ENCODE measurements at regions not wholly inside any gene's neighbourhood (a gene's known extent, or its start where the extent isn't known, plus 50 kb on each side); places are given as distances from the start of the nearest gene placed in this dataset.

DNA sequence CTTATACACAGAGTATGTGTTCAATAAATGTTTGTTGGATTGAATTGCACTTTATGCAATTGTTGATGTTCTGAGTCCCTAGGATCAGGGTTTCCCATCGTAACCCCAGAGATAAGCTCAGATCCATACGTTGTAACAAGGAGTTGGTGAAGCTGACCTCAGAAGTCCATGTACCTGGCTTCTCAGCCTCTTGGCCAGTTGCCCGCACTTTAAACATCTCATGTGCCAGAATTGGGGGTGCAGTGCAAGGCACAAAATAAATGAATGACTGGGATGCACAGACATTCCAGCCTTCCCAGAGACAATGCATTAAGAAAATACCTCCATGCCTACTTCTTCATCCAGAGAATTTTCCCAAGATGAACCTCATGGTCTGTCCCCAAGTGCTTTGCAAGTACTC is 142.9 kb upstream of the IL12A start:
- intact Hi-C loops (cut with micrococcal nuclease), result no loop called here
- DNase-seq, result no peak
- ATAC-seq, result no peak

DNA sequence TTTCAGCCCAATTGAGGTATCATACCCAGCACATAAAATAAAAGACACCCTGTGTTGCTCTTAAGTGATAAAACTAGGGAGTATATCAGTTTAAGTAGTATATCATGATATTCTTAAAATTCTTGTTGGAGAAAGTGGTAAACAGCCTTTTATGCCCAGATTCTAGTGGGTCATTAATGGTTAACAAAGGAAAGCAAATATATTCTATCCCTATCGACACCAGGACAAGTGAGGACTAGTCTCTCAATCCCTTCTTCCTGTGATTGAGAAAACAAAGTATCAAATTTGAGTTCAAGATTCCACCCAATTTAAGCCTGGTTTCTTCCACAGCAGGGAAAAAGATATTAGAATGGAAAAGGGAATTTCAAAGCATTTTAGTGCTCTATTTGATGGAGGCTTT is 142.4 kb upstream of the IL12A start:
- ATAC-seq, result no peak

DNA sequence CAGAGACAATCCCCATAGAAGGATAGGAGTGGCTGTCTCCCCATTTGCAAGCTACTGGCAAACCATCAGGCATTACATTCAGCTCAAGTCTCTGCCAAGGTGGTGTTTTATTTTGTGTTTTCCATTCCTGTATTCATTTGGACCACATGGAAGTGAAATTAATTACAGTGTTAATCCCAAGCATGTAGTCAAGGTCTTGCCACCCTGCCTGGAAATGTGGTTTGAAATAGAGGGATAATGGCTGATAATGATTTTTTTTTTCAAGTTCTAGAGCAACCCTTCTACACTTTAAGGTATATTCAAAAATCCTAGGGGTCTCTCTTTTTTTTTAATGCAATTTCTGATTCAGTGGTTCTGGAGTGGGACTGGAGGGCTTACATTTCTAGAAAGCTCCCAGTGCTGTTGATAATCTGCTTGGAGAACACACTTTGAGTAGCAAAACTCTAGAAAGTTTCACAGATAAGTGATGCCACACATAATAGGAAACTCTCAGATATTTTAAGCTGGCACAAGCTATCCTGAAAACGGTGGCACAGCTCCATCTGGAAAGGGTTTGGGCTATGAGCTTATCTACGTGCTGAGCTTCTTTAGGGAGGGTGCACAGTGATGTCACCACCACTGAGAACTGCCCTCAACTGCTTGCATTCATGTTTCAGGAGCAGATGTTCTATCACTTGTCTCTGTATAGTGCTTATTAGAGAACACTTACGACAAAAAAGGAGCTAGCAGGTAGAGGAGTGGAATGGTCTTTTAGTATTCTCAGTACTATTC is 140.1 kb upstream of the IL12A start:
- intact Hi-C loops (cut with micrococcal nuclease), result no loop called here
- peak; percentile 48 for DNase-seq
- ATAC-seq, result peak; percentile 65

More for the DNA sequence above, 142.4 kb upstream of the IL12A start:
- intact Hi-C loops (cut with micrococcal nuclease), result no loop called here
- DNase-seq, result no peak

DNA sequence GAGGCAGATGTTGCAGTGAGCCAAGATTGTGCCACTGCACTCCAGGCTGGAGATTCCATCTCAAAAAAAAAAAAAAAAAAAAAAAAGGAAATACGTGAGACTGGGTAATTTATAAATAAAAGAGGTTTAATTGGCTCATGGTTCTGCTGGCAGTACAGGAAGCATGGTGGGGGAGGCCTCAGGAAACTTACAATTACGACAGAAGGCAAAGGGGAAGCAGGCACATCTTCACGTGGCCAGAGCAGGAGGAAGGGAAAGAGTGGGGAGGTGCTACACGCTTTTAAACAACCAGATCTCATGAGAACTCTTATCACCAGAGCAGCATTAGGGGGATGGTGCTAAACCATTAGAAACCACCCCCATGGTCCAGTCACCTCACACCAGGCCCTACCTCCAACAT is 138.2 kb upstream of the IL12A start:
- ATAC-seq (no peak), DNase-seq (no peak)
- intact Hi-C loops (cut with micrococcal nuclease), result no loop called here

DNA sequence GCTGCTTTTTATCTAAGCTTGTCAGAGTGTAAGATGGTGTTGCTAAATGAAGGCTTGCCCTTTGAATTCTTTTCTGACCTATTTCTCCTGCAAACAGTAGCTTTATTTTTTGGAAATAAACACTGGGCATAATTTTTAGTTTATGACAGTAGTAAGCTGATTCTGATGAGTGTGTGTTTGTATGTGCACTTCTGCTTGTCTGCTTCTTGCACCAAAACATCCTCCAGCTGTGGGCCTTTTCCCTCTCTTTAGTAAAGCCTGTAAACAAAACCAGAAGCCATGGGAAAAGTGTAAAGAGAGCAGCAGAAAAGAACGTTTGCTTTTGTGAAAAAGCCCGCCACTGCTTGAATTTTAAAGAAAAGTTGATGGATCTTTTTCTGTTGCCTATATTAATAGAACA is 136.4 kb upstream of the IL12A start:
- DNase-seq (no peak), ATAC-seq (no peak)
- intact Hi-C loops (cut with micrococcal nuclease), result no loop called here

DNA sequence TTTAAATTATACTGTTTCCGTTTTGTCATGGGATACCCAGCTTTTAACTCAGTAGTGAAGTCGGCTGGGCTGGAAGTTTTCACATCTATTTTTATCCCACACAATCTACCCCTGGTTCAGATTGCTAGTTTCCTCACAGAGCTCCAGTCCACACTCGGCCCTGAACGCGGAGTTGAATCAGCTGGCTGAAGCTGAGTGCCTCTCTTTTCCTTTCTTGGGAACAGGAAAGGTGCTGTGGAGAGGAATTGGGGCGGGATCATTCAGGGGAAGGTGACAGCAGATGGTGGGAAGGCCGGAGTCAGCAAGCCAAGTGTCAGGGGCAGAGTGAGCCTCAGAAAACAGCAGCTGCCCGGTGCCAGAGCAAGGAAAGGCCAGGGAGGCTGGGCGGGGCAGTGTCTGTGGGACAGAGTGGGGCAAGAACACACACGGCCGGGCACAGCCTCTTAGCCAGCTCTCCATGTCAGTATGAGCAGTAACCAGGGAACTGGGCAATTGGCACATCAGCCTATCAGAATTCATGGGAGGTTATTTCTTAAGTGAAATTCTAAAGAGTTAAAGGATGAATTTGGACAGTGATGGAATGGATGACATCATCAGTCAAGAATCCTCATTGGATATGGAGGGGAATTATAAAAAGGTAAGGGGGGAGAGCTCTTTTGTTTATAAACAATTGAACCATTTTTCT is 135.7 kb upstream of the IL12A start:
- DNase-seq, result peak; percentile 88
- intact Hi-C loops (cut with micrococcal nuclease), result no loop called here
- peak; percentile 81 for ATAC-seq

DNA sequence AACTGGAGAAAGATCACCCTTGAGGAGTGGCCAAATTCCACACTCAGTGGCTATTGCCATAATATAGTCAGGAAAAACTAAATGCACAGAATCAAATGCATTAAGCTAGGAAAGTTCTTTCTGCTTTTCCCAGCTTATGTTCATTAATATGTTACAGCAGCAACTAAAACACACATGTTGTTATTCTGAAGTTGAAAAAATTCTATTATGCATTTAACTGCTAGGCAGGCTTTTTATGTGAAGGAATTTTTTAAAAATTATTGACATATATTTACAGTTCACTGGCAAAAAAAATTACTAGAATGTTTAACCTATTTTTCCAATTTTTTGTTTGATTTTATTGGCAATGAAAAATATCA is 135.2 kb upstream of the IL12A start:
- ATAC-seq, result no peak
- intact Hi-C loops (cut with micrococcal nuclease), result no loop called here
- DNase-seq, result no peak

DNA sequence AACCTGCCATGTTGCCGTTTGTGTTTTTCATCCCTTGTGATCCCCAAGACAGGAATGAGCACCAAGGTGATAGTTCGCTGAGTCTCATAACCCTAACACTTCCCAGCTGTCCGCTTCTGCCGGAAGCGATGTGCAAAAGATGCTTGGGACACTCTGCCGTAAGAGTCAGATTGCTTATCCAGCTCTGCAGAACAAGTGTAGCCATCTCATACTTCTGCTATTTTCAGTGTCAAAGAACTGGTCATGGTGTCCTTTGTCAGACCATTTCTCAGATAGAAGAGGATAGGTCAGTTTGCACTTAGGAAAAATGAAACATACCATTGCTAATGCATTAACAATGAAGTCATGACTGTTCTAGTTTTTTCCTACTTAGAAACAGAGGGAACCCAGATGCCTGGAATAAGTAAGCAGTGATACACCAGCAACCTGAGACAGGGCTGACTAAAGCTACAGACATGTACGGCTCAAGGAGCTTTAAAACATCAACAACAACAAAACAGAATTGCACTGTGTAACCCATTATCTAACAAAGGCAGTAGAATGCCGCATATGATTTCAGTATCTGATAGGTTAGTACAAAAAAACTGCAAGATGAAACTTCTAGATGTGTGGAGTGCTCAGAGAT is 134.0 kb upstream of the IL12A start:
- DNase-seq (no peak), ATAC-seq (peak; percentile 13)
- intact Hi-C loops (cut with micrococcal nuclease), result no loop called here

DNA sequence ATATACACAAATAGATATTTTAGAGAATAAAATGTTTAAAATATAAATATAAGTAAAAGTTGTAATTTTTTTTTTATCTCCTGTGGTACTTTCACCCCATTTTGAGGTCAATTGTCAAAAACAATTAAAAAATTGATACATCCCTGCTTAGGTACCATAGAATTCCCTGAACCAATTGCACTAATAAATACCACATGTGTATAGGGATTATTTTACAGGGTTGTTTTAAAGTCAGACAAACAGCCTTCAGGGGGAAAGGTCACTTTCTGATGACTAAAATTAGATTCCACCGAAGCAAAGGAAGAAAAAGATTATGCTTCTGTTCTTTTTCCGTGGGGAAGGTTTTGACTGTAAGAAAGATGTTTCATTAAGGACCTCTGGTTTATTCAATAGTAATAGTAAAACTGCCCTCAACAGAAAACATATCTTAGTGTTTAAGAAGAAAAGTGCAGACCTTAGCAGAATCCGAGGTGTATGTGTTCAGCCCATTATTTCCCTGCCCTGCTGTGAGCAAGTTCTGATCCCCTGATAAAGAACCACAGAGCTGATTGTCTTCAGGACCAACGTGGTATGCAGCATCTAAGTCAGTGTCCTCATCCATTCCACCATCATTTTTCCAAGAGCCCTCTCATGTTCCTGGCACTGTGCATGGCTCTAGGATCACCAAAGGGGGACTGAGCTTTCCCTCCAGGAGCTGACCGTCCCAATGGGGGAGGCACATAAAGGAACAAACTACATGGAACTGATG is 132.9 kb upstream of the IL12A start:
- ATAC-seq (no peak), DNase-seq (no peak)
- intact Hi-C loops (cut with micrococcal nuclease), result no loop called here

DNA sequence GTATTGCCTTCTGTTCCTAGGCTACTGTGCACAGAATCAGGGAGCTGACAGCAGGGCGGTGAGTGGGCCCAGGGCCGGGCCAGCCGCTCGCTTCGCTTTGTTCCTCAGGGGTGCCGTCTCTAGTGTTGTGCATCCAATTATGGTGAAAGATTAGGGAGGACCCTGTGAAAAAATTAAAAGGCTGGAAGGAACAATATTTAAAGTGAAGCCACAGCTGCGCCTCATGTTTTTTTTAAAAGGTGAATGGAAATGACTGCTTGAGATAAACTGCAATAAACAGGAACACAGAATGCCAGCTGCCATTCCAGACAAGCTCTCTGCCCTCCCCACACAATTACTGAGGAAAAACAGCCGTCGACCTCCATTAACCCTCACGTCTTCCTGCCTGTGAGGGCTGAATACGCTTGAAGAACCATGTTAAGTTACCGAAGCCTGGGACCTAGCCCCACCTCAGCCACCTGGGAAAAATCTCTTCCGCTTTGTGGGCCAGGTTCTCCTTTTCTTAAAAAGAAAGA is 132.0 kb upstream of the IL12A start:
- ATAC-seq (peak; percentile 28), DNase-seq (peak; percentile 55)
- intact Hi-C loops (cut with micrococcal nuclease), result no loop called here

DNA sequence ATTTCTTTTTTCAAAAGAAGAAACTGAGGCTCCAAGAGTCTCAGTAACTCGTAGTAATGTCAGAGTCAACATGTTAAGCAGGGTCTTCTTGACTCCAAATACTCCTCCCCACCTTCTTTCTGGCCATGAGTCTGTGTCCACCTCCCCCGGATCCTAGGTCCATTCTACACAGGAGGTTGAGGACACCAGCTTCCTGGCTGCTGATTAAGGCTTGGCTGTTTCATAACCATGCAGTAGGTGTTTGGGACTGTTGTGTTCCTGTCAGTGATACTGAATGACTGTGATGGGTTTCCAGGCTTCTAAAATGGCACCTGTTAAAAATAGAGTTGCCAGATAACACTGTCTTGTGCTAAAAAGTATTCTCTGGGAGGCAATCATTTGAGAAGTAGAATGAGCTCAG is 130.8 kb upstream of the IL12A start:
- intact Hi-C loops (cut with micrococcal nuclease), result no loop called here
- ATAC-seq (peak; percentile 78), DNase-seq (no peak)

DNA sequence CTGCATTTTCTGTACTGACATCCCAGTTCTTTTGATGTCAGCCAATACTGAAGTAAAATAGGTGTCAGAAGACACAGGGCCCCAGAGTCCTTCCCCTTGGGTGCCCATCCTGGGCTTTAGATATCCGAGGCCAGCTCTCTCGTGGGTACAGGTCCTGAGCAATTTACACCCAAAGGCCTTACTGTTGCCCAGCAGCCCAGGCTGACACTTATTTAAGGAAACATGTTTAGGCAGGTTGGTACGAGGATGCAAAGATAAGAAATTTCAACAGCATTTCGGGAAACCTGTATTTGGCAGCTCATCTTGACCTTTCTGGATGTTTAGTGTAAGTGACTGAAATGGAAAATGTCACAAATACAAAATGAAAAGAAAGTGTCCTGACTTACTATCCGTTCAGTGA is 130.0 kb upstream of the IL12A start:
- ATAC-seq (peak; percentile 23), DNase-seq (no peak)
- intact Hi-C loops (cut with micrococcal nuclease), result no loop called here

DNA sequence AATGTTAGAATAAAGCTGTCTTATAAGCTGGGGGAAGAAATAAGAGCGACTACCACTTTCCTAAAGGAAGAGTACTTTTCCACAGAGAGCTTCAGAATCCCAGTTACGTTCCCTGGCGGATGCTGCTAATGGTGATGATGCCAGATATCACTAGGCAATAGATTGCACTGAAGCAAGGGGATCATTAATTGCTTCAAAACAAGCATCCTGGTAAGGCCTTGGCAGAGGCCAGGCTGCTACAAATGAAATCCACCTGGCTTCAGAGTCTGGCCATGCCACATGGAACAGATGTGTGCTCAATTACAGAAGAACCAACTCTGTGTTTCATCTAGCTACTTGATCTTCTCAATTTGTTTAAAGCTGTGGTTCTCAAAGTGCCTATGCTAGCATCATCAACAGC is 129.2 kb upstream of the IL12A start:
- no peak for DNase-seq
- intact Hi-C loops (cut with micrococcal nuclease), result no loop called here
- no peak for ATAC-seq

DNA sequence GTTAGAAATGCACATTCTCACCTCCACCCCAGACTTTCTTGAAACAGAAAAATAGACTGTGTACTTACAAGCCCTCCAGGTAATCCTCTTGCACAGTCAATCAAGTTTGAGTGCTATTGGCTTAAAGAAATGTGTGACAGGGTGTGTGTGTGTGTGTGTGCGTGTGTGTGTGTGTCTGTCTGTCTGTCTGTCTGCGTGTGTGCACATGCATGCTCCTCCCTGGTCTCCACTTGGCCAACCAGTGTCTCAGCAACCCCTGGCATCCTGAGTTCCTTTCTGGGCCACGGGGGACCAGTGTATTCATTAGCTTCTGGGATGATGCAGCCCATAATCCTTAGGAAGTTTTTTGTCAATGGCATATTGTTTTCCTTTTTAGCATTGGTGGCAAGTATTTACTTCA is 128.8 kb upstream of the IL12A start:
- DNase-seq (no peak), ATAC-seq (no peak)
- intact Hi-C loops (cut with micrococcal nuclease), result no loop called here

DNA sequence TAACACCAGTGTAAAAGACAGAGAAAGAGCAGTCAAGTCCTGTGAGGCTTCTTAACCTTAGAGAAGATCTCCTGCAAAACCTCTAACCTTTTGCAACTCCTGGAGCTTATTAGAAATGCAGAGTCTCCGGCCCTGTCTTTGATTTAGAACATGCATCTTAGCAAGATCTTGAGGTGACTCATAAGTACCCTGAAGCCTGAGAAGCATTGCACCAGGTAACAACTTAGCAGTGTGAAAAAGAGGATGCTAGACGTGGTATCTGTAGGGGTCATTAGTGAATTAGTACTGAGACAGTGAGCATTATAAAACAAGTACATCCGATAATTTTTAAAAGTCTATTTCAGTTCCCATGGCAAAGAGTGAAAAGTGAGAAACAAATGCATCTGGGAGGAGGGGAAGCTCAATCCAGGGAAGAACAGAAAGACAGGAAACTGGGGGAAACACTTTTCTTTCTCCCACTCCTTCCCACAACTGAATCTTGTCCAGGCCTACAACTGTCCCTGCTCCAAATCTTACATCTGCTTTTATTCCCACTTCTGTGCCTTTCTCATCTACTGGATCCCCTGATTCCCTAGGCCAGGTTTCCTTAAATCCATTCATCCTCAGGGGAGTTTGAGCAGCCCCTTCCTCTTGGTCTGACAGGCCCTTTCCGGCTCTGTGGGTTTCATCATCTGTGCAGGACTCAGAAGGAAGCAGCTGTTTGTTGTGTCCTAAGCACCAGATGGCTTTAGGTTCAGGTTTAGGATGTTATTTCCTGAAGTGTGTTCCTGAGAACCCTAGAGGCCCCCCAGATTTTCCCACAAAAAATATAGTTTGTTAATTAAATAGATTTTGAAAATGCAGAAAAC is 128.1 kb upstream of the IL12A start:
- no peak for DNase-seq
- no peak for ATAC-seq
- intact Hi-C loops (cut with micrococcal nuclease), result no loop called here

DNA sequence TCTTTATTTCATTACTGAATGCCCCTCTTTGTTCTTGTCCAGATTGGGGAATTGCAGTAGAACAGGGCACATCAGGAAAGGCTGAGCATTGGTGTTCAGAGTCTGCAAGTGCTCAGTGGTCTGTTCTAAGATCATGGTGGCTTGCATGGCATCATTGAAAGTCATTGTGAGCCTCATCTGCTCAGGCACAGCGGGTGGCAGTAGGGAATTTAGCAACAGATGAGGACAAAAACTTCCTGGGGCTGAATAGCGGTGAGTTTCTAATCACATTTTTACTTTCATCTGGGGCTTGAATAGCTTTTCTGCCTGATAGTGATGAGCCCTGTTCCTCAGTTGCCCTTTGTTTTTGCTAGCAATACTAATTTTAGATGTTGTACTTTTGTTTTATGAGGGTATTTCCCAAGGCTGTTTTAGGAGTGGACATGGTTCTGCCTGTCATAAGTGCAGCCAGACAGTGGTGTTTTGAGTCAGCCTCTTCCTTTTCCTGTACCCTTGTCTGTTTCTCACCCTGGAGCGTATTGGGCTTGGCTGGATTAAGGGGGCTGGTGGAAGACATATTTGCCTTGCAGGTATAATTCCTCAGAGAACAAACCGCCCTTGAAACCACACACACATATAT is 127.2 kb upstream of the IL12A start:
- ATAC-seq (no peak), DNase-seq (no peak)
- intact Hi-C loops (cut with micrococcal nuclease), result no loop called here

DNA sequence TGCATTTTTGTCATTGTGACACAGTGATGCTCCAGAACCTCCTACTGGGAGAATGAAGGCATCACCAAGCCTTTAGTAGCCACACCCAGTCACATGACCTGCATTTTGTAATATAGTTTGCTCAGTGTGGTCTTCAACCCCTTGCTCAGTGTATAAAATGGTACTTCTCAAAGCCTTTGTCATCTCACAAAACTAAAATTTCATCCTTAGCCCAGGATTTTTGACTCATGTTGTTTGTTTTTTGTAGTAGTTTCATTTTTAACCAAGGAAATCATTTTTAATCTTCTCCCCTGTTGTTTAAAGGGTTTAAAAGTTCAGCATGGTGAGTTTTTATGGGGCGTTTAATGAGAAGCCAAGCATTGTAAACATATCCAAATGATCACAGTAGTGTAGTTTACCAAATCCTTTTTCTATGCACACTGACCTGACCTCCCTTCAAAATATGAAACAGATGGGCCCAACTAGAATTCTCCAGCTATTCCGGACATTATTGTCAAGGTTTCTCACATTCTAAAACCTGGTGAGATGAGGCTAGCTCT is 123.5 kb upstream of the IL12A start:
- intact Hi-C loops (cut with micrococcal nuclease), result no loop called here
- ATAC-seq (peak; percentile 10), DNase-seq (no peak)

DNA sequence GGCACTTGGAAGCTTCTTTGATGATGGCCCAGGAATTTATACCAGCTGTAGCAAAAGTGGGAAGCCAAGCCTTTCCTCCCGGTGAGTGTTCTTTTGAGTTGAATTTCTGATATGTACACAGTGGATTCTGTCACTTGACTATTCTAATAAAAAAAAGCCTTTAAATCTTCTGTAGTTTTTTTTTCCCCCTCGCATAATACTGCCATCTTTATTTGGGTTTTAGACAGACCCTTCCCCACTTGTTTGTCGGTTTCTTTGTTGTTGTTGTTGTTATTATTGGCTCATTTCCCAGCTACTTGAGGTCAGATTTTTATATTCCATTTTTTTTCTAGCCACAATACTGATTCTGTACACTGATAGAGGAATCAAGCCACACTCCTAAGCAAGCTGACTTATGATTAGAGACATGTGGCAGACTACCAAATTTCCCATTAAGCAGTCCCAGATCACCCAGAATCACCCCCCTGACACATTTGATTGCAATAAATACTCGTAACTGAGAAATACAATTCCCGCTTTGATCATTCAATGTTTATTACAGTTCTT is 122.4 kb upstream of the IL12A start:
- ATAC-seq (peak; percentile 47), DNase-seq (no peak)
- intact Hi-C loops (cut with micrococcal nuclease), result no loop called here

Measured in left ventricle myocardium superior (tissue), 1 donor.